ENCODE measurements at regions not wholly inside any gene's neighbourhood (a gene's known extent, or its start where the extent isn't known, plus 50 kb on each side); places are given as distances from the start of the nearest gene placed in this dataset.

GRCh38 chr21:15140321-15141019 lies 75.7 kb upstream of the NRIP1 start (continued):
- peak; percentile 74; the same call in 1 of the 2 replicates for TF ChIP-seq GMEB1 (CRISPR knock-in tag; IDR thresholded peaks at IDR 0.05; ENCODE audit: borderline replicate concordance)
- no peak for TF ChIP-seq SRSF9 (IDR thresholded peaks at IDR 0.05; ENCODE audit: borderline replicate concordance, insufficient read depth, low read depth, low read length, poor library complexity, severe bottlenecking)
- TF ChIP-seq NFYC (CRISPR knock-in tag; IDR thresholded peaks at IDR 0.05), result no peak; the same call in 1 of the 2 replicates
- peak; percentile 96; the same call in 1 of the 2 replicates for TF ChIP-seq CBX5 (CRISPR knock-in tag; IDR thresholded peaks at IDR 0.05; ENCODE audit: borderline replicate concordance)
- no peak for TF ChIP-seq SMAD9 (CRISPR knock-in tag; IDR thresholded peaks at IDR 0.05)
- peak; percentile 92; the same call in 1 of the 2 replicates for TF ChIP-seq SPEN (CRISPR knock-in tag; IDR thresholded peaks at IDR 0.05; ENCODE audit: low read depth)
- TF ChIP-seq PHF20 (CRISPR knock-in tag; IDR thresholded peaks at IDR 0.05), result no peak
- TF ChIP-seq CEBPB (IDR thresholded peaks at IDR 0.05; ENCODE audit: borderline replicate concordance, low read depth, low read length), result peak; percentile 58; the same call in 1 of the 2 replicates
- no peak for TF ChIP-seq ZNF678 (CRISPR knock-in tag; IDR thresholded peaks at IDR 0.05)
- TF ChIP-seq MYC (CRISPR knock-in tag; IDR thresholded peaks at IDR 0.05; ENCODE audit: borderline replicate concordance), result peak; percentile 61; the same call in 1 of the 2 replicates
- TF ChIP-seq SNAPC4 (CRISPR knock-in tag; IDR thresholded peaks at IDR 0.05), result no peak
- peak; percentile 96 for TF ChIP-seq ZNF710 (CRISPR knock-in tag; IDR thresholded peaks at IDR 0.05; ENCODE audit: borderline replicate concordance)
- no peak for TF ChIP-seq FOXA1 (IDR thresholded peaks at IDR 0.05)
- peak; percentile 90 for TF ChIP-seq FOXA1 (CRISPR knock-in tag; IDR thresholded peaks at IDR 0.05)
- TF ChIP-seq FIP1L1 (IDR thresholded peaks at IDR 0.05; ENCODE audit: borderline replicate concordance, insufficient read depth, low read depth, low read length), result no peak
- peak; percentile 94 for TF ChIP-seq MEF2D (CRISPR knock-in tag; IDR thresholded peaks at IDR 0.05)
- TF ChIP-seq PCBP2 (optimal IDR thresholded peaks at IDR 0.05; ENCODE audit: low read depth, low read length, poor library complexity, severe bottlenecking), result no peak
- TF ChIP-seq KDM3A (CRISPR knock-in tag; IDR thresholded peaks at IDR 0.05; ENCODE audit: low read depth), result peak; percentile 93
- no peak for TF ChIP-seq ZNF775 (CRISPR knock-in tag; IDR thresholded peaks at IDR 0.05; ENCODE audit: borderline replicate concordance)
- no peak for TF ChIP-seq PBX3 (CRISPR knock-in tag; IDR thresholded peaks at IDR 0.05; ENCODE audit: borderline replicate concordance)
